ENCODE measurements at regions not wholly inside any gene's neighbourhood (a gene's known extent, or its start where the extent isn't known, plus 50 kb on each side); places are given as distances from the start of the nearest gene placed in this dataset.

DNA sequence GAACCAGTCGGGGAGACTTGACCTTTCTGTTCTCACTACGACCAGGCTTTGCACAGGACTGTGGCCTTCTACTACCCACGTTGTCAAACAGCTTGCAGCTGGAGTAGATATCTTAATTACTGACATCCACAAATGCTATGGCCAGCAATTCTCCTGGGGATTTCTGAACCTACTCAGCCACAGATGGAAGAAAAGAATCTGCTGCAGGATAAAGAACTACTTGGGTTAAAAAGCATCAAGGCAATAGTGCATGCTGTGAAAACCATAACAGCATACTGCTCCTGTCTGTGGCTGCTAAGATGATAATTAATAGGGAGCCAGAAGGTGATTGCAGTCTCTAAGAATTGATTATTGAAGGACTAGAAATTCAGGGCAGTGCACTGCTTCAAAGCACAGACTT, 859.2 kb upstream of the SEMA6D start (continued):
- TF ChIP-seq ZNF232 (CRISPR knock-in tag; IDR thresholded peaks at IDR 0.05) (no peak), NR2C2 (CRISPR knock-in tag; IDR thresholded peaks at IDR 0.05) (no peak), ZNF281 (CRISPR knock-in tag; IDR thresholded peaks at IDR 0.05) (no peak), ZNF219 (CRISPR knock-in tag; IDR thresholded peaks at IDR 0.05; ENCODE audit: borderline replicate concordance) (no peak), CREB1 (CRISPR knock-in tag; IDR thresholded peaks at IDR 0.05) (no peak)

- ChIA-PET POLR2A (no interaction called here), CTCF (no interaction called here)
- Mint-ChIP-seq H3K4me1 (peaks cover 4% of the 10 kb centered on the region), H3K9me3 (peaks cover 8% of the 10 kb centered on the region; the same call in 1 of the 2 replicates), H3K4me3 (no peak overlapping the region), H3K27ac (no peak overlapping the region), H3K36me3 (no peaks in the 10 kb centered on the region), H3K27me3 (ENCODE audit: low read depth) (no peaks in the 10 kb centered on the region)
- no peak for ATAC-seq
- TF ChIP-seq ERG (CRISPR knock-in tag; IDR thresholded peaks at IDR 0.05) (no peak), MAX (CRISPR knock-in tag; IDR thresholded peaks at IDR 0.05) (no peak), EMX1 (CRISPR knock-in tag; IDR thresholded peaks at IDR 0.05) (no peak), HMGA2 (CRISPR knock-in tag; IDR thresholded peaks at IDR 0.05) (no peak), E2F5 (CRISPR knock-in tag; IDR thresholded peaks at IDR 0.05) (no peak), SOX15 (CRISPR knock-in tag; IDR thresholded peaks at IDR 0.05) (no peak), ESRRA (CRISPR knock-in tag; IDR thresholded peaks at IDR 0.05; ENCODE audit: borderline replicate concordance) (no peak), PRRX2 (CRISPR knock-in tag; IDR thresholded peaks at IDR 0.05) (no peak), SMAD4 (CRISPR knock-in tag; IDR thresholded peaks at IDR 0.05) (no peak), CBFB (CRISPR knock-in tag; IDR thresholded peaks at IDR 0.05; ENCODE audit: low read depth) (no peak), NFATC4 (CRISPR knock-in tag; IDR thresholded peaks at IDR 0.05) (no peak), JAZF1 (CRISPR knock-in tag; IDR thresholded peaks at IDR 0.05) (no peak), ZBTB21 (CRISPR knock-in tag; IDR thresholded peaks at IDR 0.05; ENCODE audit: borderline replicate concordance) (no peak), ARID4B (CRISPR knock-in tag; IDR thresholded peaks at IDR 0.05; ENCODE audit: borderline replicate concordance) (no peak), RORB (CRISPR knock-in tag; IDR thresholded peaks at IDR 0.05) (no peak)
- TF ChIP-seq, protein P1, sequence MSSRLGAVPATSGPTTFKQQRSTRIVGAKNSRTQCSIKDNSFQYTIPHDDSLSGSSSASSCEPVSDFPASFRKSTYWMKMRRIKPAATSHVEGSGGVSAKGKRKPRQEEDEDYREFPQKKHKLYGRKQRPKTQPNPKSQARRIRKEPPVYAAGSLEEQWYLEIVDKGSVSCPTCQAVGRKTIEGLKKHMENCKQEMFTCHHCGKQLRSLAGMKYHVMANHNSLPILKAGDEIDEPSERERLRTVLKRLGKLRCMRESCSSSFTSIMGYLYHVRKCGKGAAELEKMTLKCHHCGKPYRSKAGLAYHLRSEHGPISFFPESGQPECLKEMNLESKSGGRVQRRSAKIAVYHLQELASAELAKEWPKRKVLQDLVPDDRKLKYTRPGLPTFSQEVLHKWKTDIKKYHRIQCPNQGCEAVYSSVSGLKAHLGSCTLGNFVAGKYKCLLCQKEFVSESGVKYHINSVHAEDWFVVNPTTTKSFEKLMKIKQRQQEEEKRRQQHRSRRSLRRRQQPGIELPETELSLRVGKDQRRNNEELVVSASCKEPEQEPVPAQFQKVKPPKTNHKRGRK (CRISPR knock-in tag; IDR thresholded peaks at IDR 0.05; ENCODE audit: borderline replicate concordance): no peak
- TF ChIP-seq, protein P2, sequence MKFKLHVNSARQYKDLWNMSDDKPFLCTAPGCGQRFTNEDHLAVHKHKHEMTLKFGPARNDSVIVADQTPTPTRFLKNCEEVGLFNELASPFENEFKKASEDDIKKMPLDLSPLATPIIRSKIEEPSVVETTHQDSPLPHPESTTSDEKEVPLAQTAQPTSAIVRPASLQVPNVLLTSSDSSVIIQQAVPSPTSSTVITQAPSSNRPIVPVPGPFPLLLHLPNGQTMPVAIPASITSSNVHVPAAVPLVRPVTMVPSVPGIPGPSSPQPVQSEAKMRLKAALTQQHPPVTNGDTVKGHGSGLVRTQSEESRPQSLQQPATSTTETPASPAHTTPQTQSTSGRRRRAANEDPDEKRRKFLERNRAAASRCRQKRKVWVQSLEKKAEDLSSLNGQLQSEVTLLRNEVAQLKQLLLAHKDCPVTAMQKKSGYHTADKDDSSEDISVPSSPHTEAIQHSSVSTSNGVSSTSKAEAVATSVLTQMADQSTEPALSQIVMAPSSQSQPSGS (CRISPR knock-in tag; IDR thresholded peaks at IDR 0.05; ENCODE audit: borderline replicate concordance, low read depth): no peak
- TF ChIP-seq, protein P3, sequence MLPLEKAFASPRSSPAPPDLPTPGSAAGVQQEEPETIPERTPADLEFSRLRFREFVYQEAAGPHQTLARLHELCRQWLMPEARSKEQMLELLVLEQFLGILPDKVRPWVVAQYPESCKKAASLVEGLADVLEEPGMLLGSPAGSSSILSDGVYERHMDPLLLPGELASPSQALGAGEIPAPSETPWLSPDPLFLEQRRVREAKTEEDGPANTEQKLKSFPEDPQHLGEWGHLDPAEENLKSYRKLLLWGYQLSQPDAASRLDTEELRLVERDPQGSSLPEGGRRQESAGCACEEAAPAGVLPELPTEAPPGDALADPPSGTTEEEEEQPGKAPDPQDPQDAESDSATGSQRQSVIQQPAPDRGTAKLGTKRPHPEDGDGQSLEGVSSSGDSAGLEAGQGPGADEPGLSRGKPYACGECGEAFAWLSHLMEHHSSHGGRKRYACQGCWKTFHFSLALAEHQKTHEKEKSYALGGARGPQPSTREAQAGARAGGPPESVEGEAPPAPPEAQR (CRISPR knock-in tag; IDR thresholded peaks at IDR 0.05): no peak
- no peak for DNase-seq (ENCODE audit: low spot score)
These were observed 855.5 kb upstream of the SEMA6D start for GRCh38 chr15:46861796-46862195.

Measured in WTC11 (cell line).